Psoas muscle (tissue), 7 donors: ENCODE measurements at regions not wholly inside any gene's neighbourhood (a gene's known extent, or its start where the extent isn't known, plus 50 kb on each side); places are given as distances from the start of the nearest gene placed in this dataset.

Source experiments
- ATAC-seq, 4 donors: fragments of 200-7000 bp; cut with Tn5 transposase; one replicate each; pipeline ENCODE4 v1.9.1; 2020; ENCODE audit warnings: moderate library complexity in 3 of 4, mild to moderate bottlenecking in 2 of 4
- DNase-seq, 2 donors: peaks; one replicate each; pipeline ENCODE4 v3.0.0-alpha.2; 2020
- H3K27ac ChIP-seq: fragments of 200-600 bp; one replicate; pipeline ENCODE4 v1.8.0; 2022
- H3K27me3 ChIP-seq, 3 donors: fragments of 200-600 bp in 1 of 3; one replicate each; pipeline versions ENCODE4 v1.6.1 to v1.8.0; 2013 to 2022; ENCODE audit warnings: low read length in 2 of 3, mild to moderate bottlenecking in 2 of 3, moderate library complexity in 1 of 3; ENCODE audit not compliant: insufficient read depth in 3 of 3
- H3K36me3 ChIP-seq, 2 donors: fragments of 200-600 bp in 1 of 2; one replicate each; pipeline versions ENCODE4 v1.6.1 to v1.8.0; 2013 to 2022; ENCODE audit warnings: low read depth in 1 of 2, mild to moderate bottlenecking in 1 of 2, moderate library complexity in 1 of 2; ENCODE audit not compliant: insufficient read depth in 1 of 2
- H3K4me1 ChIP-seq: fragments of 200-600 bp; one replicate; pipeline ENCODE4 v1.8.0; 2022
- H3K4me3 ChIP-seq: fragments of 200-600 bp; one replicate; pipeline ENCODE4 v1.8.0; 2022; ENCODE audit warnings: mild to moderate bottlenecking
- H3K9me3 ChIP-seq: fragments of 200-600 bp; one replicate; pipeline ENCODE4 v1.8.0; 2022
- WGBS, 3 donors: extraction: QIAGEN DNeasy Blood & Tissue Kit; methylation state at CpG; one replicate each; pipeline versions ENCODE4 v1.1.6 to v1.1.7; 2013; 5-methylcytosine and 5-hydroxymethylcytosine counted together
- intact Hi-C, 2 donors: fragments of 100-400 bp; cut with DNase I; formaldehyde crosslinking; loops; one replicate each; pipeline versions ENCODE4 v1.11.0 to v1.14.2; 2022
- TF ChIP-seq, protein P1 (sequence below): fragments of 200-600 bp; IDR thresholded peaks from one replicate; pipeline ENCODE4 v1.8.0; 2022; ENCODE audit warnings: antibody characterized with exemption
- donor health status: healthy with polysubstance abuse.
- donor health status: DM: no; HTN: no; CAD: no; lungs with moderate emphysema.
- donor health status: Bipolar disorder and iron deficiency.
- donor health status: healthy.
- donor health status: DM: yes; HTN: yes; CAD: no.
- donor health status: DM: no; HTN: no; CAD: no.
- donor health status: DM: yes; HTN: yes; CAD: no.

DNA sequence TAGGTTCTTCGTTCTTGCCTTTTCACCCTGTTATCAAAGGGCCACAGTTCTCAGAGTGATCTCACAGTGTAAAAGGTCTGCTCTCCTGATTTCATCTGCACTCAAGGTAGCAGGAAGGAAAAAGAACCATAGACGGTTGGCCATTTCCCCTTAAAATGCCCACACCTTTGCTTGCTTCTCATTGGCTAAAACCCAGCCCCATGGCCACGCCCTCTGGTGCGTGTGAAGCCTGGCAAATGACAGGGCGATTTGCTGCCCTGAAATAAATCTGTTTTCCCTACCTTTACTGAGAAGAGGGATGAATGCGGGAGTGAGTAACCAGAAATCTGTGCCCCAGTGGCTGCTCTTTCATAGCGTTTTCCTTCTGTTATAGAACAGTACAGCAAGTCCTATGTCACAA lies 269.3 kb downstream of the POU4F1 start:
- ATAC-seq, result no peak
- WGBS, 3 donors, result 78 to 83% (median 79%) methylated on average over 7 of the region's 7 CpGs

DNA sequence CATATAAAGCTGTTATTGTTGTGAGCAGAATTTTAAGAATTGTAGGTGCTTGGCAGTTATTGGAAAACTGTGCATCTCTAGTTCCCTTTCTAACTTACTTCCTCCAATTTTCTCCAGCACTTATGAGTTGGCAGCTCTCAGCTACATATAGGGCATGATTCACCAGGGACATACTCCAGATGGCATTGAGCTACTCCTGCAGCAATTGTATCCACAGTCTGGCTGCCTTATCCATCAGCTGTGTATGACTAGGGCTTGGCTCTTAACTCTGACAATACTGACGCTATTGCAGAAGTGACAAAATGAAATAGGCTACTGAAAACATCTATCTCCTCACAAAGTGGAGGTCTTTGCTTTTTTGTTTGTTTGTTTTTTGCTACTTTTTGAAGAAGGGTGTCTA lies 276.7 kb downstream of the POU4F1 start:
- no peaks in the 10 kb centered on the region for H3K27me3 ChIP-seq
- WGBS, 3 donors, result 17 to 44% (median 20%) methylated on average over 1 of the region's 1 CpG
- no peak for ATAC-seq
- no peak overlapping the region for H3K27ac ChIP-seq
- H3K9me3 ChIP-seq, result no peaks in the 10 kb centered on the region
- TF ChIP-seq, protein P1, sequence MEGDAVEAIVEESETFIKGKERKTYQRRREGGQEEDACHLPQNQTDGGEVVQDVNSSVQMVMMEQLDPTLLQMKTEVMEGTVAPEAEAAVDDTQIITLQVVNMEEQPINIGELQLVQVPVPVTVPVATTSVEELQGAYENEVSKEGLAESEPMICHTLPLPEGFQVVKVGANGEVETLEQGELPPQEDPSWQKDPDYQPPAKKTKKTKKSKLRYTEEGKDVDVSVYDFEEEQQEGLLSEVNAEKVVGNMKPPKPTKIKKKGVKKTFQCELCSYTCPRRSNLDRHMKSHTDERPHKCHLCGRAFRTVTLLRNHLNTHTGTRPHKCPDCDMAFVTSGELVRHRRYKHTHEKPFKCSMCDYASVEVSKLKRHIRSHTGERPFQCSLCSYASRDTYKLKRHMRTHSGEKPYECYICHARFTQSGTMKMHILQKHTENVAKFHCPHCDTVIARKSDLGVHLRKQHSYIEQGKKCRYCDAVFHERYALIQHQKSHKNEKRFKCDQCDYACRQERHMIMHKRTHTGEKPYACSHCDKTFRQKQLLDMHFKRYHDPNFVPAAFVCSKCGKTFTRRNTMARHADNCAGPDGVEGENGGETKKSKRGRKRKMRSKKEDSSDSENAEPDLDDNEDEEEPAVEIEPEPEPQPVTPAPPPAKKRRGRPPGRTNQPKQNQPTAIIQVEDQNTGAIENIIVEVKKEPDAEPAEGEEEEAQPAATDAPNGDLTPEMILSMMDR, result no peak
- intact Hi-C loops, result no loop called here
- H3K4me3 ChIP-seq, result no peak overlapping the region
- no peaks in the 10 kb centered on the region for H3K4me1 ChIP-seq
- no peaks in the 10 kb centered on the region for H3K36me3 ChIP-seq
- no peak for DNase-seq

More for the DNA sequence above, 269.3 kb downstream of the POU4F1 start:
- no peaks in the 10 kb centered on the region for H3K27me3 ChIP-seq
- no peak for DNase-seq
- TF ChIP-seq, protein P1, result no peak
- H3K27ac ChIP-seq, result no peak overlapping the region
- intact Hi-C loops, result no loop called here
- H3K36me3 ChIP-seq, result no peaks in the 10 kb centered on the region
- no peaks in the 10 kb centered on the region for H3K9me3 ChIP-seq
- no peak overlapping the region for H3K4me3 ChIP-seq
- H3K4me1 ChIP-seq, result no peaks in the 10 kb centered on the region

DNA sequence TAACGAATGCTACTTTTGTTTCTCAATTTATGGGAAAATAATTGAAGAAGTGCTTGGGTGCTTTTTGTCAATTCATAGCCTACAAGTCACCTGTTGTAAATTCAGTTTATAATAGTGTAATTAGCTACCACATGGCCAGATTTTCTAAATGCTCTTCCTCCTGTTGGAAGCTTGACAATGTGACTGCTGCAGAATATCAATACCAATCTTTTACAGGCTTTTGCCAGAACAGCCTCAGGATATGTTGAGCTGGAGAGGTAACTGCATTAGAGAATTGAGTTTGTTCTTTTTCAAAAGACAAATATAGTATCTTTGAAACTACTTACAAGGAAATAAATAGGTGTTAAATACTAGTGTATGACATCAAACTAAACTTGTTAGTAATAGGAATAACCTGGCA lies 277.8 kb downstream of the POU4F1 start:
- intact Hi-C loops, result no loop called here
- 86 to 95% (median 89%) methylated on average over 1 of the region's 1 CpG for WGBS, 3 donors
- ATAC-seq (no peak), DNase-seq (no peak)
- TF ChIP-seq, protein P1, result no peak
- Histone ChIP-seq H3K27ac (no peak overlapping the region), H3K4me1 (no peaks in the 10 kb centered on the region), H3K36me3 (no peaks in the 10 kb centered on the region), H3K27me3 (no peaks in the 10 kb centered on the region), H3K9me3 (no peaks in the 10 kb centered on the region), H3K4me3 (no peak overlapping the region)

DNA sequence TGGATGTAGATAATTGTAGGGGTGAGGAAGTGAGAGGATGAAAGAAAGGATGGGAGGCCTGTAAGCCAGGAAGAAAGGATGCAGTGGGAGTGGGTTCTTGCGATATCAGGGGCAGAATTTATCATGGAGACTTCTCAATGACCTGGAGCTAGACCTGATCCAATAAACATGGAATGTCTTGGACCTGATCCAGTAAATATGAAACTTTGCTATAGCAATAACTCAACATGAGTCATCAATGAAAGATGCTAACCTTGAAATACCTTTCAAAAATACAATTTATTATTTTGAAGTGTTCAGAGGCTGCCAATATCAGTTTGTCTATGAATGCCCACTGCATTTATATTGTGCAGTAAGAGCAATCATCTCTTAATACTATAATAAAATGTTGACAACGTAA lies 279.5 kb downstream of the POU4F1 start:
- DNase-seq (no peak), ATAC-seq (no peak)
- Histone ChIP-seq H3K4me1 (no peaks in the 10 kb centered on the region), H3K27ac (no peak overlapping the region), H3K4me3 (no peak overlapping the region), H3K27me3 (no peaks in the 10 kb centered on the region), H3K36me3 (no peaks in the 10 kb centered on the region), H3K9me3 (no peaks in the 10 kb centered on the region)
- 90 to 99% (median 93%) methylated on average over 2 of the region's 2 CpGs for WGBS, 3 donors
- TF ChIP-seq, protein P1, result no peak
- intact Hi-C loops, result no loop called here

DNA sequence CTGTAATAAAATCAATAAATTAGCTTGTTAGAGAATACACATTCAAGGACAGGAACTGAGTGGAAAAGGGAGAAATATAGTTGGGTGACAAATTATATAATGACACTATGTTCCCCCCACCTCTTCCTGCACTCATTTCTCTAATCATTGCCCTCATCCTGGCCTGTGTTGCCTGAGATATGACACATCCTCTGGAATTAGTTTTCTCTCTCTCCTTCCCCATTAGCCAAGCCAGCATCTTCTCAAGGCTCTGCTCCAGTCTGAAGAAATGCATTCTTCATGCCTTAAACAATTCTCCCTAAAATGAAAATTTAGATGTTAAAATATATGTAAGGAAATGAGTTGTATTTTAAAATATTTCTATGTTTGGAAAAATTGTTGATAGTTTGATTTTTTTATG lies 280.3 kb downstream of the POU4F1 start:
- intact Hi-C loops, result no loop called here
- Histone ChIP-seq H3K4me1 (no peaks in the 10 kb centered on the region), H3K27ac (no peak overlapping the region), H3K4me3 (no peak overlapping the region), H3K36me3 (no peaks in the 10 kb centered on the region), H3K27me3 (no peaks in the 10 kb centered on the region), H3K9me3 (no peaks in the 10 kb centered on the region)
- ATAC-seq (no peak), DNase-seq (no peak)
- TF ChIP-seq, protein P1, result no peak
